GM21515 (cell line): ENCODE measurements at regions not wholly inside any gene's neighbourhood (a gene's known extent, or its start where the extent isn't known, plus 50 kb on each side); places are given as distances from the start of the nearest gene placed in this dataset.

ENCODE experiments used
- ATAC-seq: cut with Tn5 transposase; IDR thresholded peaks from one replicate; pipeline ENCODE4 v1.9.1; 2021; ENCODE audit not compliant: unreplicated experiment

DNA sequence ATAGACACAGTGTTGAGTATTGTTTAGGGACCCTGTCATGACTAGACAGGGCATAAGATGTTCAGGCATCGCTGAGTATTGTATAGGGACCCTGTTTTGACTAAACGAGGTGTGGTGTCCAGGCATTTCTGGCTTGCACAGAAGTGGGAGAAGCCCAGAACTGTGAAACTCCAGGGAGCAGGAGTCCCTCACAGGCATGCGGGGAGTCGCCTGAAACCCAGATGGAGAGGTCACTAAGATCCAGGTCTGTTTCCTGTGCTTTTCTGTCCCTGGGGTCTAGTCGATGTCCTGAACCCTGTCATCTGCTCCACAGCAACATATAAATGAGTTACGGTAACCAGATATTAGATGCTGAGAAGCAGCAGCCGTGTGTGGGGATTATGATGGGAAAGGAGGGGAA, 469.0 kb upstream of the SALL3 start:
- no peak for ATAC-seq

GRCh38 chr18:78511666-78512601, 467.7 kb upstream of the SALL3 start:
- no peak for ATAC-seq

DNA sequence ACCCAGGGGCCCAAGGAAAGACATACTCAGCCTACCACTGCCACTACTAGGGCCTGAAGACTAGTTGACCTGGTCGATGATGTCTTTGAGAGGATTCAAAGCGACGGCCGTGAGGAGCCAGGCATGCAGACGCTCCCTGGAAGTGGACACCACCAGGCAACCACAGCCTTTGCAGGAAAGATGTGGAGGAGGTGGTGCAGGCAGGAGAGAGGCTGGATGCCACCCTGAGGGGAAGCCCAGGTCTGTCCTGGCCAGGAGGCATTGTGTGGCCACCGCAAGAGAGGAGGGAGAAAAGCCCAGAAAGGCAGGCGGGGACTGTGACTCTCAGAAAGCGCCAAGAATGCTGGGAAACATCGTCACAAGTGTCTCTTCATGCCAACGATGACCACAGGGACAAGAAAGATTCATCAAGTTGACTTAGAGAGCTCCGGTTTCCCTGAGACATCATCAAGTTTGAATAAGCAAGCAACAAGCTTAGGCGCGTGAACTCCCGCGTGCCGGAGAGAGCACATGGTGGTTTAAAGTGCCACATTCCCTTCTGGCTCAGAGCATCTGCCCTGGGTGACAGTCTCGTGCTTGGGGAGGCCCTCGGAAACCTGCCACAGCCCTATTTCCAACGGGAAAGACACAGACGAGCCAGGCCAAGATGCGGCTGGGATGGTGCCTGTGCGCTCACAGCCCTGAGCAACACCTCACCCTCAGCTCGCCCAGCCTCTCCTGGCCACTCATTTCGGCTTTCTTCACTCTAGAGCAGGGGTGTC, 464.5 kb upstream of the SALL3 start:
- no peak for ATAC-seq

- no peak for ATAC-seq
These were observed 462.3 kb upstream of the SALL3 start for GRCh38 chr18:78517328-78517727.

DNA sequence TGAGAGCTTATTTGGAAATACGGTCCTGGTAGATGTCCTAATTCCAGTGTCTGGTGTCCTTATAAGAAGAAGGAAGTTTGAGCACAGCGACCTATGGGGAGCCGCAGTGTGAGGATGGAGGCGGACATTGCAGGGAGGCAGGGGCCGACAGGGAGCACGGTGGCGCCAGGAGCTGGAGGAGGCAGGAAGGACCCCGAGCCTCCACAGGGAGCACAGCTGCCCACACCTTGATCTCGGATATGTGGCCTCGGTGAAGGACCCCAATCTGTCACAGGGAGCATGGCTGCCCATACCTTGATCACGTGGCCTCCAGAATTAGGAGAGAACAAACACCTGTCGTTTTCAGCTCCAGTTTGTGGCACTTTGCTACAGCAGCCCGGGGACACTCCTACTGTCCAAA, 461.6 kb upstream of the SALL3 start:
- ATAC-seq: no peak

DNA sequence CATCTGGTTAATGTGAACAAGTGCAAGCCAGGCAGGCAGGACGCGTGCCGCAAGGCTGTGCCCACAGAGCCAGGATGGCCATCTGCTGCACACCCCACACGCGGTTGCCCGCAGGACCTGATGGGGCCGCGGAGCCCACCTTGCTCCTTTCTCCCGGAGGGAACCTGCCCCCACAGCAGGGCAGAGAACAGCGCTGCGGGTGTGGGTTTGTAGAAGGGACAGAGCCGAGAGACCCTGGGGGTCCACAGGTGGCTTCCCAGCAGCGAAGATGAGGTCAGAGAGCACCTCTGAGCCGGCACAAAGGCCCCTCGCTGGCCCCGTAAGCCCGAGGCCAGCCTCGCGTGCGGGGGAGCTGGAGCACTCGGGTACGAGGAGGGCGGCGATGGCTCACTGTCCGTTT, 460.8 kb upstream of the SALL3 start:
- no peak for ATAC-seq

DNA sequence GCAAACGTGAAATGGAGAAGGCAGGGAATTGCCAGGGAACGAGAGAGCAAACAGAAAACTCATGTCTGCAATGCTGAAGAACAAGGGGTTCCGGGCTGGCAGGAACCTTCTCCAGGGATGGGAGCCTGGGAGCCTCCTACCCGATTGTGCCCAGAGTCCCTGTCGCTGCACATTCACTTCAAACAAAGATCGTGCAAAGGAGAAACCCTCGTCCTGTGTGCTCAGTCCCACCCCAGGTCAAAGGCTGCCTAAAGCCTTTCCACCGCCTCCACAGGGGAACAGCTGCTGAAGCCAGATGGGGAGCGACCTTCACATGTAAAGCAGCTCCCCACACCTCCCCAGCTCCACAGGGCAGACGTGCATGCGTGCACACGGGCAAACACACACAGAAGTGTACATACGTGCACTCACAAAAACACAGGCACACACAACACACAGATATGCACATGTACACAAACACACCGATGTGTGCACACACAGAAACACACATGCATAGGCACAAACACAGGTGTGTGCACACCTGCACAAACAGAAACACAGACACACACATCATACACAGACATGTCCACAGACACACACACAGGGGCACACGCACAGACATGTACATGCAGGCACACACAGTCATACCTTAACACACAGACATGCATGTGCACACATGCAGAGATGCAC, 460.1 kb upstream of the SALL3 start:
- no peak for ATAC-seq

DNA sequence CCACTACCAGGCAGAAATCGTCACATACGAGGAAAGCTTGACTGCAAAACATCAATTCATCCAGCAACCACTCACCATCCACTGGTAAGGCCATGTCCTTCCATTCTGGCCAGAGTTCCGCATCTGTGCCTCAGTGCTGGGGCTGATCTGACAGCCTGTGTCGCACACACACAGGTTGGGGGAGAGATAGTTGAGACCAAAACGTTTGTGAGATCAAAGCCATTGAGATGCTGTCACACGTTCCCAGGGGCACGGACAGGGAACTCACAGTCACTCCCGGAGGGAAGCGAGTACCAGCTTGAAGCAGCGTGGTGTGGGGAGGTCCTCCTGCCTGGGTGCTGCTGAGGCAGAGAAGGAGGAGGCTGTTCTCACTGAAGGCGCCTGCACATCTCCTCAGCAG, 458.5 kb upstream of the SALL3 start:
- no peak for ATAC-seq

- no peak for ATAC-seq
These were observed 457.9 kb upstream of the SALL3 start for GRCh38 chr18:78521744-78522143.

DNA sequence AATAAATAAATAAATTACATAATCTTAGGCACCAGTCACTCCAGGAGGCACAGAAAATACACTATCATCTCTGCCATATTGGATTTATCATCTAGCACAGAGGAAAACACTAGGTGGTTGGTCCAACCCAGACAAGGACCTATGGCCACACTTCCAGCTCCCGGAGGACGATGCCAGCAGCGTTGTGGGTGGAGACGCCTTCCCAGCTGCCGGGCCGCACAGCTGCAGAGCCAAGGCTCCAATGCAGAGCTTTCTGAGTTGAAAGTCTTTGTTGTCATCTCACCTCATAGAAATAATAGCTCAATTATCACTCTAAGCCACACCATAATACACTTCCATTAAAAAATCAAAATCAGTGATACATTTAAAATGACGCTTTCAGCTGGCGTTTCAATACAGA, 457.1 kb upstream of the SALL3 start:
- ATAC-seq: no peak

DNA sequence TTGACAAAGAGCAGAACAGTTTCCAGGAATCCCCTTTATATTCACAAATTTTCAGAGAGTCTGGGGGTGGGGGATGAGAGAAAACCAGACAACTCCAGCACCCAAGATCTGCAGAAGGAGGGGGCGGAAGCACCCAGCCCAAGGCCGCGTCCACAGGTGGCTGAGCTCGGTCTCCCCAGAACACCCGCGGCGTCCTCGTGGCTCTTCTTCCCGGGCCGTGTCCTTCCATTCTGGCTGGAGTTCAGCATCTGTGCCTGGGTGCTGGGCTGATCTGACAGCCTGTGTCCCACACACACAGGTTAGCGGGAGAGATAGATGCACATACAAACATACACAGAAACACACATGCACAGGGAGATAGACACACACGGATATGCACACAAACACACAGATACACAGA, 455.8 kb upstream of the SALL3 start:
- no peak for ATAC-seq

DNA sequence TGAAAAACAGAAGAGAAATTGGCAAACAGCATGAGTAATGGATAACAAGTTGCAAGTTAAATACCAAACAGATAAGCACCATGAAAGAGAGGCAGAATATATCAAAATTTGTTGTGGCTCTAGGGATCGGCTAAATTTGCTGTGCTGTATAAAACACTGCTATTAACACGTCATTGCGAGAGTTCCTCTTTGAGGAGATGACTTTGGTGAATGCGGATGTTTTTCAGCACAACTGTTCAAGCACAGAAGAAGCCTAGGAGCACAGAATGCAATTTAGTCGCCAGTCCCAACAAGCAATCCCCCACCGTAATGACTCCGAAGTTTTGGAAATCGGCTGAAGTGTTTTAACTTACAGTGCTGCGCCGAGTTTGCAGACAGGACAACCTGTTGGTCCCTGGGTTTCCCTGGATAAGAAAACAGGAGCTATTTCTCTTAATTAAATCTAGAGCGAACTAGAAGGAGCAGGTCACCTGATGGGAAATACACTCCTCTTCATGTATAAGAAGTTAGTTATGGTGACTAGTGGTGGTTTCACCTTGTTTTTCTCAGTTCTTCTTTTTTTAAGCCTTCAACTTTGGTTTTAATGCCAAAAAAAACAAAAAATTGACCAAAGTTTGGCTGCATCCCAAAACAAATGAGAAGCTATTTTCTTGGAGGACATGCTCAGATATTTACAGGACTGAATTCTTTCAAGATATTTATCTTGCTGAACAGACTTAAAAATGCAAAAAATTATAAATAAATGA, 454.1 kb upstream of the SALL3 start:
- no peak for ATAC-seq

- no peak for ATAC-seq
These were observed 453.3 kb upstream of the SALL3 start for GRCh38 chr18:78526275-78526674.

DNA sequence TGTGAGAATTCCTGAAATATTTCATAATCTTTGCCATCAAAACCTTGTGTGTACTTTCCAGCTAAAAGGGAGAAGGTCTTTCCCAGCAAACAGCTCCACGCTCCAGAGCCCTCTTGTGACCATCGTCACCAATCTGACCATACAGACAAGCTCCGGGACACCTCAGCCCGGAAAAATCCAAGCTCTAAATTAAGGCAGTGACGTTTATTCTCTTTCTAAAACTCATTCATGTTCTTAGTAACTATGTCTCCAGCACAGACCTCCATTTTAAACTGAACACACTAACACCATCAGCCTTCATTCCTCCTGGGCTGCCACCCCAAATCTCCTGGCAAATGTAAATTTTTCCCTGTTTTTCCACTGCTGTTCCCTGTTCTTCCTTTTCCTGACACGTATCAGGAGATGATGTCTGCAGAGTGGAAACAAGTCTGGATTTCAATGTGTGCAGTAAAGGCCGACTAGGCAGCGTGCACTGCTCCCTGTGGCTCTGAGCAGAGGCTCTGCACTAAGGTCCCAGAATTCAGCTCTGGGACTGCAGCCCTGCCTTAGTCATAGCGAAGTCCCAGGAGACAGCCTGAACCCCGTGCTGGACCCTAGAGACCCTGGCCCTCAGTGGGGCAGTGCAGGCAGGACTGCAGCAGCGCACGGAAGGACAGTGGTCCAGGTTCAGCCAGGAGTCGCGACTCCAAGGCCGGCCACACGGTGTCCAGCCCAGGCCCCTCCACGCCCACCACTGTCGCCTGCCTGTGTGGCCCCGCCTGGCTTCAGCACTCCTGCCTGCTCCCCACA, 452.5 kb upstream of the SALL3 start:
- no peak for ATAC-seq

- no peak for ATAC-seq
These were observed 451.6 kb upstream of the SALL3 start for GRCh38 chr18:78527984-78528383.

DNA sequence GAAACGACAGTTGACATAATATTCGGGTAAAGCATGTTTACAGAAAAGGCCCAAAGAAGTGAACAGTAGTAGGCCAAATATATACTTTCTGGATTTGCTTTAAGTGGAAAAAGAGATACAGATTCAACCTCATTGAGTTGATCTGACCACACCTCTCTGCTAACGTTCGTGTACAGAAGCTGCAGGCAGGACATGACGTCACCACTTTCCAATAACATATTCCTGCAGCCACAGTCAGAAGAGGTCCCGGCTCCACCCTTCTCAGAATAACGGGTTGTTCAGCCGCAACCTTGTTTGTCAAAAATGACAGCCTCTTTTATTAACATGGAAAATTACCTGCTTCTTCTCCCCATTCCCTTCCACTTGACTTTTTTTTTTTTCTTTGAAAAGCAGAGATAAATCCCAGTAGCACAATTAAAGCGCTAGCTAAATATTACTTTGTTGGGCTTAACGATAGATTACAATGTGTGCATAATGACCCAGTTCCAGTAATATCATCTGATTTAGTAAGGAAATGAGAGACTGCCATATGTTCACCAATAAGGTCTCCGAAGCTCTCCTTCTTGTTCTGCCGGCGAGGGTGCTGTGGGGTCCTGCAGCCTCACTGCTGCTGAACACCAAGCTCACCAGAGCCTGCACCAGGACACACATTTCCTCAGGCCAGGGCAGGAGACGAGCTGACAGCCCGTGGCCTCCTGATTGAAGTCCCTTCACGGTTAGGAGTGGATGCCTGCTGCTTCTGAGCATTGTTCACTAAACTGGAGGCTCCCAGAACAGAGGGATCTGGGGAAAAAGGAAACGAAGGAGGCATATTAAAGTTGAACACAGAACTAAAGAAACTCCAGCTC, 451.0 kb upstream of the SALL3 start:
- ATAC-seq: no peak

GRCh38 chr18:78531637-78532036, 448.0 kb upstream of the SALL3 start:
- no peak for ATAC-seq

DNA sequence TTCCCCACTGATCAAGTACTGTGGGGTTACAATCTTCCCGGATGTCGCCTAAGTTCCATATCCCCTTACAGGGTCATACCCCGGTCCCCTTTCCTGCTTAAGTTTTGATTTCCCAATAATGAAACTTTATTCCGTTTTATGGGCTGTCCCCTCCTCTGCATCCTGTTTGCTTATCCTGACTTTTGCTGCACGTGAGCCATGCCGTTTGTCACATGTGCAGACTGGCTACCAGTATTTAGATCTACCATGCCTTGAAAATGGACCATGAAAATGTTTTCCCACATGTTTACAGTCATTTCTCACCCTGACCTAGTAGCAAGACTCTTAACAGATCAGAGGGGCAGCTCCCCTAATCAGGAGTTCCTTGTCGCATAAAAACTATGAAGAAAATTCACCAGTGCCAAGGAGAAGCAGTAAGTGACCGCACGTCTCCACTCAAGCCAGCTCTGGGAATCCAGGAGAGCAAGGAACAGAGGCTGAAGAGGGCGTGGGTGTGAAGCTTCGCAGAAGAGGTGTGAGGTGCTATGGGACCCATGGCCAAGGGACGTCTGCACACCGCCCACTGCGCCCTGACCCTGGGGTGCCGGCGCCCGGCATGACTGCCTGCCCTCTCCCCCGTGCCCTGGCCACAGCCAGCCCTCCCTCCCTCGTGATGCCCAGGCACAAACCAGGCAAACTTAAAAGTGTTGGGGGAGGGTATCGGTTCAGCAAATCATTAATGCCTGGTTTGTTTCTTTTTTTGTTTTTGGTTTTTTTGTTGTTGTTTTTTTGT, 440.8 kb upstream of the SALL3 start:
- ATAC-seq: no peak
